ENCODE measurements at regions not wholly inside any gene's neighbourhood (a gene's known extent, or its start where the extent isn't known, plus 50 kb on each side); places are given as distances from the start of the nearest gene placed in this dataset.

DNA sequence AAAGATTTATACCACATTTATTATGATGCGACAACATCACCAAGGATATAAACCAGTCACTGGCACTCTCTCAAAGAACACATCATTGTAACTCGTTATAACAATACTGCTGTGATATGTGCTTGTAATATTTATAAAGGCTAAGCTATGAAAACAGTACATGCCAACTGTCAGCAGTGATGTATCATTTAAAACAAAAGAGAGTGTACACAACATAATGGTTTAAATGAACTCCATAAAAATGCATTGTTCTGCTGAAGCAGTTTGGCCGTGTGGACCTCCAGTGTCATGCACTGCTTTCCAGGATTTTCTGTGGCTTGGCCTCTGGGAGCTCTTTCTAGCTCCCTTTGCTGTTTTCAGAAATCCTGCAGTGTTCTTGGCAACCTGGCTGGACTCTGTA is 215.6 kb downstream of the MTX2 start:
- CTCF ChIA-PET = interaction anchor here (0.7 kb wide), 1 partner anchor 50 kb away, joined by 6 read pairs; no protein-coding TSS in a partner anchor
- intact Hi-C loops (cut with micrococcal nuclease; ENCODE audit: unreplicated experiment) = no loop called here
- TF ChIP-seq, protein P1, sequence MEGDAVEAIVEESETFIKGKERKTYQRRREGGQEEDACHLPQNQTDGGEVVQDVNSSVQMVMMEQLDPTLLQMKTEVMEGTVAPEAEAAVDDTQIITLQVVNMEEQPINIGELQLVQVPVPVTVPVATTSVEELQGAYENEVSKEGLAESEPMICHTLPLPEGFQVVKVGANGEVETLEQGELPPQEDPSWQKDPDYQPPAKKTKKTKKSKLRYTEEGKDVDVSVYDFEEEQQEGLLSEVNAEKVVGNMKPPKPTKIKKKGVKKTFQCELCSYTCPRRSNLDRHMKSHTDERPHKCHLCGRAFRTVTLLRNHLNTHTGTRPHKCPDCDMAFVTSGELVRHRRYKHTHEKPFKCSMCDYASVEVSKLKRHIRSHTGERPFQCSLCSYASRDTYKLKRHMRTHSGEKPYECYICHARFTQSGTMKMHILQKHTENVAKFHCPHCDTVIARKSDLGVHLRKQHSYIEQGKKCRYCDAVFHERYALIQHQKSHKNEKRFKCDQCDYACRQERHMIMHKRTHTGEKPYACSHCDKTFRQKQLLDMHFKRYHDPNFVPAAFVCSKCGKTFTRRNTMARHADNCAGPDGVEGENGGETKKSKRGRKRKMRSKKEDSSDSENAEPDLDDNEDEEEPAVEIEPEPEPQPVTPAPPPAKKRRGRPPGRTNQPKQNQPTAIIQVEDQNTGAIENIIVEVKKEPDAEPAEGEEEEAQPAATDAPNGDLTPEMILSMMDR (IDR thresholded peaks at IDR 0.05; ENCODE audit: unreplicated experiment) = no peak
- peaks cover 3% of the 10 kb centered on the region for H3K9me3 Mint-ChIP-seq (ENCODE audit: low read depth, unreplicated experiment)
- H3K4me3 Mint-ChIP-seq (ENCODE audit: low read depth, unreplicated experiment) = no peak overlapping the region
- H3K27ac Mint-ChIP-seq (ENCODE audit: unreplicated experiment) = no peak overlapping the region
- no peaks in the 10 kb centered on the region for H3K4me1 Mint-ChIP-seq (ENCODE audit: low read depth, unreplicated experiment)
- no peak for DNase-seq
- H3K27me3 Mint-ChIP-seq (ENCODE audit: unreplicated experiment) = no peaks in the 10 kb centered on the region
- no peaks in the 10 kb centered on the region for H3K36me3 Mint-ChIP-seq (ENCODE audit: insufficient read depth, unreplicated experiment)
- no TSS peak for BruUV-seq (replicated peaks)

DNA sequence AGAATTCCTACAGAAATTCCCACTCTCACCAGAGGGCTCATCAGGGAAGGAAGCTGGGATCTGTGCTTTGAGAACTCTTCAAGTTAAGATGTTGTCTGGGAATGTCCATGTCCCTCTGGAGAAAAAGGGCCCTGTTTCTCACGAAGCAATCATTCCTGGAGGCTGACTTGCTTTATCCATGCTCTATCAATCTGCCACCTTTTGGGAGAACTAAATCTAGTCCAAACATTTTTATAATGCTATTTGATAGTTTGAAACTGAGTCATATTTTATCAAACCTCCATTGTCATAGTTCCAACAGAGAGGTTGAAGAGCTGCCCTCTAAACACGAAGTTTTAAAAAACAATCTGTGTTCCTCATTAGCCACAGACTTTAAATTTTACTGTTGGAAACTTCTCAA is 219.2 kb downstream of the MTX2 start:
- intact Hi-C loops (cut with micrococcal nuclease; ENCODE audit: unreplicated experiment) = no loop called here

DNA sequence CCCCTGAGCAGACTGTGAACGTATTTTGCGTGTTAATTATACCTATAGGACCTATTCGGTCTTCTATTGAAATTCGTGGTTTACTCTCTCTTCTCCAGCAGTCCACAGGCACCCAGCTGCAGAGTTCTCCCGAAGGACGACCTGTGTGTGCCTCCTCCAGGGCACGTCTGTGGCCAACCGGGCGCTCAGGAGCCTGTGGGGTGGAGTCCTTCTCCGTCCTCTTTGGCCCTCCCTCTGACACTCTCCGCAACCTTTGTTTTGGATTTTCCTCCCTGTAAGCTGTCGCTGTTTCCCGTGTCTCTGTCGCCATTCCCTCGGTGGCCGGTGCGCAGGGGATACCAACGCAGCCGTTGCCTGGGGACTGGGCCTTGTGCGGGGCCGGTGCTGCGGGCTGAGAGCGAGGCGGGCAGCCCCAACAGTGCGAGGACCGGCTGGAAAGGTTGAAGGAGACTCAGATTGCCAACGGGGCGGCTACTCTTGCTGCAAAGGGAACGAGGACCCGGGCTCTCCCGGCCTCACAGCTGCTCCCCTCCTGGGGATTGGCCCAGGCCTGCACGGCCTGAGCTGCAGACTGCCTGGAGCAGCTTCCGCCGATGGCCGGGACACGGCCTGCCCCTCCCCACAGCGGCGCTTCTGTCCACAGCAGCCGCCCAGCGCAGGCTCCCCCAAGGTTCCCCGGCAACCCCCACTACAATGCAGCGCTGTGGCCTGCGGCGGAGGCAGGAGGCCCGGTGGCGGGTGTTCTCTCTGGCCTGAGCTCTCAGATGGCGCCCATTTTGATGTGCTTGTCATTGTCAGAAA is 221.0 kb downstream of the MTX2 start:
- CTCF ChIA-PET = interaction anchor here (0.6 kb wide), 1 partner anchor 1798 kb away, joined by 5 read pairs; no protein-coding TSS in a partner anchor
- no peak overlapping the region for H3K4me3 Mint-ChIP-seq (ENCODE audit: low read depth, unreplicated experiment)
- TF ChIP-seq, protein P1 (IDR thresholded peaks at IDR 0.05; ENCODE audit: unreplicated experiment) = no peak
- no peak overlapping the region for H3K27ac Mint-ChIP-seq (ENCODE audit: unreplicated experiment)
- DNase-seq = no peak
- no peaks in the 10 kb centered on the region for H3K4me1 Mint-ChIP-seq (ENCODE audit: low read depth, unreplicated experiment)
- no TSS peak for BruUV-seq (replicated peaks)
- H3K9me3 Mint-ChIP-seq (ENCODE audit: low read depth, unreplicated experiment) = no peaks in the 10 kb centered on the region
- H3K36me3 Mint-ChIP-seq (ENCODE audit: insufficient read depth, unreplicated experiment) = no peaks in the 10 kb centered on the region
- no peaks in the 10 kb centered on the region for H3K27me3 Mint-ChIP-seq (ENCODE audit: unreplicated experiment)
- intact Hi-C loops (cut with micrococcal nuclease; ENCODE audit: unreplicated experiment) = no loop called here

More for the DNA sequence above, 219.2 kb downstream of the MTX2 start:
- Mint-ChIP-seq H3K36me3 (ENCODE audit: insufficient read depth, unreplicated experiment) (no peaks in the 10 kb centered on the region), H3K9me3 (ENCODE audit: low read depth, unreplicated experiment) (no peaks in the 10 kb centered on the region), H3K4me1 (ENCODE audit: low read depth, unreplicated experiment) (no peaks in the 10 kb centered on the region), H3K4me3 (ENCODE audit: low read depth, unreplicated experiment) (no peak overlapping the region), H3K27ac (ENCODE audit: unreplicated experiment) (no peak overlapping the region), H3K27me3 (ENCODE audit: unreplicated experiment) (no peaks in the 10 kb centered on the region)
- CTCF ChIA-PET = no interaction called here
- no TSS peak for BruUV-seq (replicated peaks)
- TF ChIP-seq, protein P1 (IDR thresholded peaks at IDR 0.05; ENCODE audit: unreplicated experiment) = no peak
- DNase-seq = no peak

DNA sequence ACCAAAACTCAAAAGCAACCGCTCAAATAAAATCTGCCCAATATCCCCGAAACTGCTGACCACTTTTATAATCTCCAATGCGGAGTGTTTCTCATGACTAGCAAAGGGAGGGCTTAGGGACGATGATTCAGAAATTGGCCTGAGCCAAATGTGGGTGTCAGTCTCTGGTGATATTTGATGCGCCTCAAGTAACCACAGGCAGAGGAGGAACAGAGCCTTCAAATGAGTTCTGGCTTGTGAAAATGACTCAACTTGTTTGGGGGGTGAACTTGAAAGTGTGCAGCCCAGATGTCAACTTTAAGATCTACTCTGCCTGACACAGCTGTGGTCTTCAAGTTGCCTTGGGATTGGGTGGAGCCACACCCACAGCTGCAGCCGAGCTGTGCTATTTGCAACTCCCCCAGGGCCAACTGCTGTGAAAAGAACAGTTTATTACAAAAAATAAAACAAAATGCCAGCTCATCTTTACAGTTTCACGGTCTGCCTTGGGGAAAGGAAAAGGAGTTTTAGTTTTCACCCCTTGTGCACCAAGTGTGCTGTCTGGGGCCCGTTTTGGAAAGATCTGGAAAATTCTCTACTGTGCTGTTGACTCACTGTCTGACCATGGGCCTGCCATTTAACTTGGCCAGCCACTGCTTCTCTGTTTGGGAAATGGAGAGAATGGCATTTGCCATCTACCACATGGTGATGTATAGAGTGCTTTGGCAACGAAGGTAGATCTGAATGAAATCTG is 222.1 kb downstream of the MTX2 start:
- CTCF ChIA-PET = interaction anchor here (0.7 kb wide), 1 partner anchor 1742 kb away, joined by 3 read pairs; no protein-coding TSS in a partner anchor
- no TSS peak for BruUV-seq (replicated peaks)
- DNase-seq = no peak
- Mint-ChIP-seq H3K4me1 (ENCODE audit: low read depth, unreplicated experiment) (no peaks in the 10 kb centered on the region), H3K36me3 (ENCODE audit: insufficient read depth, unreplicated experiment) (no peaks in the 10 kb centered on the region), H3K27ac (ENCODE audit: unreplicated experiment) (no peak overlapping the region), H3K4me3 (ENCODE audit: low read depth, unreplicated experiment) (no peak overlapping the region), H3K9me3 (ENCODE audit: low read depth, unreplicated experiment) (no peaks in the 10 kb centered on the region), H3K27me3 (ENCODE audit: unreplicated experiment) (no peaks in the 10 kb centered on the region)
- TF ChIP-seq, protein P1 (IDR thresholded peaks at IDR 0.05; ENCODE audit: unreplicated experiment) = no peak
- intact Hi-C loops (cut with micrococcal nuclease; ENCODE audit: unreplicated experiment) = no loop called here

Measured in Calu3 (cell line).